Right ventricle myocardium superior (tissue), 1 donor: ENCODE measurements at regions not wholly inside any gene's neighbourhood (a gene's known extent, or its start where the extent isn't known, plus 50 kb on each side); places are given as distances from the start of the nearest gene placed in this dataset.

Experiments used
- ATAC-seq: fragments of 200-7000 bp; cut with Tn5 transposase; one replicate; pipeline ENCODE4 v1.9.1; 2020; ENCODE audit warnings: mild to moderate bottlenecking; ENCODE audit not compliant: poor library complexity
- DNase-seq: peaks from one replicate; pipeline ENCODE4 v3.0.0-alpha.2; 2020
- intact Hi-C: fragments of 100-400 bp; cut with DNase I; formaldehyde crosslinking; loops from one replicate; pipeline ENCODE4 v1.11.2; 2022
- donor health status: DM: no; HTN: yes; CAD: no; lungs with severe emphysema.

DNA sequence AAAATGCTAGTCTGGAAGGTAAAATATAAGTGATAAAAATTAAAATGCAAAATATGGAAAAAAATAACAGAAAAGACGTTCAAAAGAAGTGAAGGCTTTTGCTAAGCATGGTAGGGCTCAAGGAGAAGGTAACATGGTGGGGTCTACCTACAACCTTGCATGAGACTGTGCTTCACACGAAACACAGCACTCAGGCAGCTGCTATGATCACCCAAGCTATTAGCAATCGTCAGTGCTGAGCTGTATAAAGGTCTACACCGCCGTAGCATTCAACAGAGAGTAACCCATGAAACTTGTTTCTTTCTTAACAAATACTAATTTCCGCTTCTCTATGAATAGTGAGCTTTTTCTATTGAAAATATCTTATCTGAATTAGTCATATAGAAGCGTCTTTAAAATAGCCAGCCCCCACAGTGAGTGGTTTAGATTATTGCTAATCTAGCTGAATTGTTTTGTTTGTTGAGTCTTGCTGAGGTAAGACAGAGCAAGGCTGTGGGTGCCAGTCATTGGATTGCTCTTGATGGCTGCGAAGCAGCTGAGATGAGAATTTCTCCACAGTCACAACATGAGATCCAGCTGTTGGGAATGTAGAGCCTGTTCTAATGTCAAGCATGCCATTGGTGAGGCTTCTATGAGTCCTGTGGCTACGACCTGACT lies 230.0 kb downstream of the KLF13 start:
- intact Hi-C loops: no loop called here
- no peak for DNase-seq
- ATAC-seq: no peak

DNA sequence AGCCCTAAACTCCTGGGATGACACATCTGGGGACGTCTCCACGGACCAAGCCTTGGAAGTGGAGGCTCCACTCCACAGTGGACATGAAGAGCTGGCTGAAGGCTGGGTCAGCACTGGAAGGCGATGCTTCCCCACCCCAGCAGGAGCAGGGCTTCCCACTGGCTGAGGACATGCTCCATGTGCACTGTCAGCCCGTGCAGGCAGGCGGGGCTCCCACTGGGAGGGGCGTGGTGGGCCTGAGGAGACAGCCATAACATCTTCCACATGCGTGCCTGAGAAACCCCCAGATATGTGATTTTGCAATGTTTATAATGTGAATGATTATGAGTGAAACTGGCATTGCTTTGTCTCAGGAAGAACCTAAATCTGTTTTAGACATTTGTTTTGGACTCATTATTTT lies 231.3 kb downstream of the KLF13 start:
- no peak for ATAC-seq
- intact Hi-C loops: no loop called here
- DNase-seq: no peak

DNA sequence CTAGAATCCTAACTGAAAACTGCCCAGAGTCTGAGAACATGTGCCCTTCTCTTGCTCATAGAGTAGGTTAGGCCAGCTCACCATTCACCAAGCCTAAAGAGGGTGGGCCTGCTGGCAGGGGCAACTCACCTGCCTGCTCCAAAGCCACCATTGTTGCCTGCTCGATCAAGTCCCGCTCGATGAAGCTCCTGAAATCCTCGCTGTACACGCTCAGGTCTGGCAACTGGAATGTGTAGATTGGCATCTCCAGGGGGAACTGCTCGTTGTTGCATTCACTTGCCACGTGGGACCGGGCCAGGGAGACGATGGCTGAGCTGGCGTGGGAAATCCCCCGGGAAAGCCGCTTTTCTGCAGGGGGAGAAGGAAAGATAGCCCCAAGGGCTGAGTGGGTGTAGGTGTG lies 232.2 kb downstream of the KLF13 start:
- no peak for DNase-seq
- intact Hi-C loops: no loop called here
- ATAC-seq: no peak

GRCh38 chr15:31559786-31560185 lies 233.2 kb downstream of the KLF13 start:
- no peak for DNase-seq
- intact Hi-C loops: no loop called here
- no peak for ATAC-seq

DNA sequence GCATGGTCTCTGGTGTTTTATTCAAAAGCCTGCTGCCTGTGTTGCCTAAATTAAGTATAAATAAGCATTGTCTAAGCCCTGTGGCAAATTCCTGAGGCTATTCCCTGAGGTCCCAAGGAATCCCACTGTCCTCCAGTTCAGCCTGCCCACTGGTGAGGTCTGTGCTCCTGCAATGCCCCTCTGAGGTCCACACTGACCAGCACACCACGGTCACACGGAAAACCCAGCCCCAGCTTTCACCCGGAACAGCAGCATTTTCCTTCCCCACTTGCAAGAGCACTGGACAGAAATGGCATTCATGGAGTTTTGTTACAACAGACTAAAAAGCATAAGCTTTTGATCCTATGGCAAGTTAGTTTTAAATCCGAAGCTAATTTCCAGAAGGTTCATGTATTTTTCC lies 234.0 kb downstream of the KLF13 start:
- DNase-seq: no peak
- ATAC-seq: no peak
- intact Hi-C loops: no loop called here

DNA sequence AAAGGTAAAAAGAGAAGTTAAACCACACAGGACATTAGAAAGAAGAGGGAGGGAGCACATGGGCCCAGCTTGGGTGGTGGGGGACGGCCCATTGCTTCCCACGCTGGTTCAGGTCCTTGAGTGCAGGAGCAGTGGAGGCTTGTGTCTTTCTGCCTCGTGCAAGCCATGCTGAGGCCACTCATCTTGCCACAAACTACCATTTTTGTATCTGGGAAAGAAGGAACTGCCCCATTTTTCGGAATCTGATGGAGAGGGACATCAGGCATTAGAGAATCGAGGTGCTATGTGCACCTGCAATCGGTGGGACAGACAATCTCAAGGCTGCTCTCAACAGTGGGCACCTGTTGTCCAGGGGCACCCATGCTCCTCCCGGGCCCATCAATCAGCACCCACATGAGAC lies 234.5 kb downstream of the KLF13 start:
- DNase-seq: no peak
- intact Hi-C loops: no loop called here
- no peak for ATAC-seq

GRCh38 chr15:31563001-31563400 lies 236.4 kb downstream of the KLF13 start:
- ATAC-seq (no peak), DNase-seq (no peak)
- intact Hi-C loops: no loop called here

GRCh38 chr15:31563421-31563820 lies 236.8 kb downstream of the KLF13 start:
- ATAC-seq (no peak), DNase-seq (no peak)
- intact Hi-C loops: no loop called here

GRCh38 chr15:31567861-31568260 lies 241.2 kb downstream of the KLF13 start:
- intact Hi-C loops: no loop called here
- ATAC-seq (no peak), DNase-seq (no peak)

DNA sequence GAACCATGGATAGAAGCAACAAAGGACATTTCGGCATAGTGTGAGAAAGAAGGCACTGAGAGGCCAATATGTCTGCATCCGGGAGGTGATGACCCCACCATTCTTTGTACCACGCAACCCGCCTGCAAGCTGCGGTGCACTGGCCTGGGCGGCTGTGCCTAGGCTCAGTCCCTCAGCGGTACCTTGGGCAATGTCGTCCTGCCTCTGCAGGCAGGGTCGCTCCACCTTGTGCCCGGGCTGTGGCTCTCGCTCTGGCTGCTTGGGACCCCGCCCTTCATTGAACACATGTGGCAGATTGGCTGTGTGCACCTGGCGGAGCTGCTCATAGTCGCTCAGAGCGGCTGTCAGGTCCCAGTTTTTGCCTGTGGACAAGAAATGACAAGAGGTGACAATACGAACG lies 243.2 kb downstream of the KLF13 start:
- no peak for ATAC-seq
- no peak for DNase-seq
- intact Hi-C loops: no loop called here

DNA sequence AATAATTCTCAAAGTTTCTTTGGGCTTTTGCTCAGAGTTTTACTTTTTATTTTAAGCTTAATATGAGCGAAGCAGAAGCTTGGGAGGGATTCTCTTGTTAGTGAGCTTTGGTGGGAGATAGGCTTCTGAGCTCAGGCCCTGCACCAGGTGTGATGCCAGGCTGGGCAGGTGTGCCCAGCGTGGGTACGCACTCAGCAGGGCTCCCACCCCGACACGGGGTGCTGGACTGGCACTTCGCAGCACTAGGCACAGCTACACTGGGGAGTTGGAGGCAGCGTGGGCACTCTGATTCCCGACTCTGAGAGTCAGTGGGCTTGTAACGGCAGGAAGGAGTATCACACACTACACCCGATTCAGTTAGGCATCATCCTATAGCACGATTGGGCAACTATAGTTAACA lies 244.0 kb downstream of the KLF13 start:
- no peak for ATAC-seq
- intact Hi-C loops: no loop called here
- no peak for DNase-seq

DNA sequence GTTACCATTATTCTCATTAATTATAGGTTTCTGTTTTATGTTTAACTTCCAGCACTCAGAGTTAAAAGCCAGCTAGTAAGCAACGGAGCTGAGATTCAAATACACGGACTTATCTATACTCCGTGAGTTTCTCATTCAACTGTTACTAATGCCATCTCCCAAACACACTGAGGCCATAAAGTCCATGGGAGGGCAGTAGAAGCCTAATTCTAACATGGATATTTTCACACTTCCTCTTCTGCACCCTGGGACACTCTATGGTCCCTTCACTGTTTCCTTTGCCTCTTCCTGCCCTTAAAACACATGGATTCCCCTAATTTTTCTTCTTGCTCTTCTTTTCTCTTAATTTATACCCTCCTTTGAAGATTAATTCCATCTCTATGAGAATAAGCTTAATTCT lies 245.0 kb downstream of the KLF13 start:
- ATAC-seq: no peak
- intact Hi-C loops: no loop called here
- DNase-seq: no peak

GRCh38 chr15:31573759-31574158 lies 247.1 kb downstream of the KLF13 start:
- intact Hi-C loops: no loop called here
- ATAC-seq (no peak), DNase-seq (no peak)

DNA sequence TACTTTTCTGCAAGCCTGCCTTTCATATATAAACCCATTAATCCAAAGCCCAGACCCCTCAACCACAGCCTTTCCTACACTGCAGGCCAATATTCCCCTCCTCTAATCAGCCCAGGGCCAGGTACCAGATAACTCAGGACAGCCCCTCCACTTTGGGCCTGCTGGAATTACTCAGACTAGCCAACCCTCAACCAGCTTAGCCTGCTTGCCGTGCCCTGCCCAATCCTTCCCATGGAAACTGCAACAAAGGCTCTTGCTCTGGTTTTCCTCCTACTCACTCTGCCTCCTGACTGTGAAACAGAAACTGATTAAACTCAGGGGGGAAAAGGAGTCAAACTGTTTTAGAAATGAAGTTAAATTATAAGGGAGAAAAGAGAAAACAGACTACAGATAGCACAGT lies 248.1 kb downstream of the KLF13 start:
- ATAC-seq (no peak), DNase-seq (no peak)
- intact Hi-C loops: no loop called here

DNA sequence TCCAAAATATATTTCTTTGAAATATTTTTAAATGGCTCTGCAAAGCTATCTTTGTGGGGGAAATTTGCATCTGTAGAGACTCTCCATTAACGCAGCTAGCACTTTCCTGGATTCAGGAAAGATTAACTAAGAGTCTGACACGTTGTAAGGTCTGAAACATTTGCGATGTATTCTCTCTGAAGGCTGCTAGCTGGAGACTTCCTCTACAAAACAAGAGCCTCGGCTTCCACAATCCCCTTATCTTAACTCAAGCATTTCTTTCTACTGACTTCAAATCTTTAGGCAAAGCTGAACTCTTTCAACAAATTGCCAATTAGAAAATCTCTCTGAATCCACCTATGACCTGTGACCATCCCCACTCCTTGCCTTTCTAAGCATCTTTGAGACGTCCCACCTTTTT lies 250.5 kb downstream of the KLF13 start:
- intact Hi-C loops: no loop called here
- DNase-seq (no peak), ATAC-seq (no peak)

- ATAC-seq (no peak), DNase-seq (no peak)
- intact Hi-C loops: no loop called here
Measured at GRCh38 chr15:31579282-31579681, 252.6 kb downstream of the KLF13 start.

GRCh38 chr15:31579976-31580375 lies 253.3 kb downstream of the KLF13 start:
- ATAC-seq: no peak
- intact Hi-C loops: no loop called here
- DNase-seq: no peak

GRCh38 chr15:31584195-31584594 lies 257.6 kb downstream of the KLF13 start:
- no peak for ATAC-seq
- intact Hi-C loops: no loop called here
- no peak for DNase-seq

DNA sequence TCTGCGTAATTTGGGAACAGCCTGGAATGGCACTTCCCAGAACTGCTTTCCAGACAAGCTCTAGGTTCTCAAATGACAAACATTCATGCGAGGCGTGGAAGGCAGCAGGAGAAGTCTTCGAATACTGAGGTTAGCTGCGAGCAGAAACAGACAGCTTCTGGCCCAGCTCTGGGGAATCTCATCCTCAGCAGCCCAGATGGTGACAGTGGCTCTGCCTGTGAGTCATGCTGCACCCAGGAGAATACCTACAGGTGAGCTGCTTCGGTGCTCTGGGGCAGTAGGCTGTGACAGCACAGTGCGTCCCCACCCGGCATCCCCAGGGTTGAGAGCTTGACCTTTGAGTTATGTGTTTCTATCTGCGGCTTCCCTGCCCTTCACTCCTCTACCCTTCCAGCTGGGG lies 258.6 kb downstream of the KLF13 start:
- DNase-seq: no peak
- no peak for ATAC-seq
- intact Hi-C loops: no loop called here

DNA sequence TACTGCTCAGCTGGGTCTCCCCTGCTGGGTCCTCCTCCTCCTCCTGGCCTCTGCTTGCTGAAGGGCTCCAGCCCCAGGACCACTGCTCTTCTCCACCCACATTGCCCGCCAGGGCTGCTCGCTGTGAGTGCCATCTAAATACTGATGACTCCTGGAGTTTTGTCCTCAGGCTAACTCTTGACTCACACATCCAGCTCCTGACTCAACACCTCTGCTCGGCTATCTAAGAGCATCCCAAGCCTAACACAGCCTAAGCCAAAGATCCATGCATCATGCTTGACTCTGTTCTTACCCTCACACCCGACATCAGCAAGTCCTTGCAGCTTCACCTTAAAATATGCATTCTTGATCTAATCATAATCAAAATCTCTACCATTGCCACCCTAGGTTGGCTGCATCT lies 260.2 kb downstream of the KLF13 start:
- no peak for DNase-seq
- ATAC-seq: no peak
- intact Hi-C loops: no loop called here

- intact Hi-C loops: no loop called here
- DNase-seq (no peak), ATAC-seq (no peak)
Measured at GRCh38 chr15:31587583-31587982, 260.9 kb downstream of the KLF13 start.
